HG03354 (cell line): ENCODE measurements at regions not wholly inside any gene's neighbourhood (a gene's known extent, or its start where the extent isn't known, plus 50 kb on each side); places are given as distances from the start of the nearest gene placed in this dataset.

Experiments used
- ATAC-seq: cut with Tn5 transposase; IDR thresholded peaks from one replicate; pipeline ENCODE4 v1.9.1; 2021; ENCODE audit warnings: mild to moderate bottlenecking; ENCODE audit not compliant: unreplicated experiment, poor library complexity, severe bottlenecking

DNA sequence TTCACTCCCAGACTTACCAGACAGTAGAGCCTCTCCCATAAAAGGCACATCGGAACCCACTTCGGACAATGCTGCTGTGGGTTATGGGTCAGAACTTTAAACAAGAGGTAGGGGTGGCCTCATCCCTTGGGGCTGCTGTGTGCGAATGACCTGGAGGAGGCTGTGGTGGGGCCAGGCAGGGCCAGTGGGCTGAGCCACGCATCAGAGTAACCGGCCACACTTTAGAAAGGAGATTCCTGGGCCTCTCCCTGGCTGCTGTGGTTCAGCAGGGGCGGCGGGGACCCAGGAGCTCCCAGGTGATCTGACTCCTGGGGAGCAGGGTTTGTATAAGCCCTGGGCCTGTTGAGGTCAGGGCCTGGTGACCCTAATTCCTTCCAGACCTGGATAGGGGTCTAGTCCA is 110.2 kb upstream of the C1orf174 start:
- ATAC-seq = no peak

DNA sequence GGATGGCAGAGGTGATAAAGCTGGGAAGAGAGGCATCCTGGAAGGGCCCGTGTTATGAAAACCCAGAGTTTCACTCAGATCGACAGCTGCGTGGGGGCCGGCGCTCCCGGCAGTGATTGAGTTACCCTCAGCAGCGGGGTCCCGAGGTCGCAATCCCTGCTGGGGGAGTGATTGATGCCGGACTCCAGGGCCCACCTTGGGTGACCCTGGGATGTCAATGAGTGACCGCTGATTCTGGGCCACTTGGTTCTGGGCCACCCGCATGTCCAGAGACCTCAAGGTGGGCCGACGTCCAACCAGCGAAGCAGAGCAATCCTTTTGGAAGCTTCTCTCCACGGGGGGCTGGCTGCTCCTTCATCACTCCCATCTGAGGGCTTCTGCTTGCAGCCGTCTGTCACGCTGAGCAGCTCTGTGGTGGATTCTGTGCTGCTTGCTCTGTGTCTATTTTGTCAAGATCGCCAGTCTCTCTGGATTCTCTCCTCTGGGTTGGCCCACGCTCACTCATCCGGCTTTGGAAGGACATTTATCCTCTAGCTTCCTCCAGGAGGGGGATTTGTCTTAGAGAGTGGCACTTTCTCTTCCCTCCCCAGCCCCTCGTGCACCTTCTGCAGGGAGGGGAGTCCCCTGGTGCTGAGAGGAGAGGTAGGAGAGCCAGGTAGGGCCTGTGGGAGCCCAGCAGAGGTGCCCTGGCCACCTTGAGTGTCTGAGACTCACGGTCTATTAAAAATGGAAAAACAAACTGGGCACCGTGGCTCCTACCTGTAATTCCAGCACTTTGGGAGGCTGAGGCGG is 110.9 kb upstream of the C1orf174 start:
- no peak for ATAC-seq

DNA sequence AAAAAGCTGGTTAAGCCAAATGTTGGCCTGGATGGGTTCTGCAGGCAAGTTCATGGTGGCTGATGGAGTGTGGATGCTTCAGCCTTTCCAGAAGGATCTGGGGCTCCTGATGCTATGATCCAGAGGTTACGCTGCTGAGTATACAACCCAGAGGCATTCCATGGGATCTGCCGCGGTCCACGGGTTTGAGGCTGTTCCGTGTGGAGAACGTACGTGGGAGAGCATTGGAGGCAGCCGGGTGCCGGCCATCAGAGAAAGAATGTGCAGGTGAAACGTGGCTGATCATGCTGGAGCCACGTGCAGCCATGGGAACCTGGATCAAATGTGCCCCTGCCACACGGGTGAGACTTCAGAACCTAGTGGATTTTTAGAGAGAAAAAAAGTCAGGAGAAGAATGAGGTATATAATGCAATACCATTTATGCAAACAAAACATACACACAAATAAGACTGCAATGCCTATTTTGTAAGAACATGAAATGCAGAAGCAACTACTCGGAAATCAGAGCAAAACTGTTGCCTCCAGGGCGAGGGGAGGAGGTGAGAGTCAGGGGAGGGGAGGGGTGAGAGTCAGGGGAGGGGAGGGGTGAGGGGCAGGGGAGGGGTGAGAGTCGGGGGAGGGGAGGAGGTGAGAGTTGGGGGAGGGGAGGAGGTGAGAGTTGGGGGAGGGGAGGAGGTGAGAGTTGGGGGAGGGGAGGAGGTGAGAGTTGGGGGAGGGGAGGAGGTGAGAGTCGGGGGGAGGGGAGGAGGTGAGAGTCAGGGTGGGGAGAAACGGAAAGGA is 116.5 kb upstream of the C1orf174 start:
- ATAC-seq = no peak

DNA sequence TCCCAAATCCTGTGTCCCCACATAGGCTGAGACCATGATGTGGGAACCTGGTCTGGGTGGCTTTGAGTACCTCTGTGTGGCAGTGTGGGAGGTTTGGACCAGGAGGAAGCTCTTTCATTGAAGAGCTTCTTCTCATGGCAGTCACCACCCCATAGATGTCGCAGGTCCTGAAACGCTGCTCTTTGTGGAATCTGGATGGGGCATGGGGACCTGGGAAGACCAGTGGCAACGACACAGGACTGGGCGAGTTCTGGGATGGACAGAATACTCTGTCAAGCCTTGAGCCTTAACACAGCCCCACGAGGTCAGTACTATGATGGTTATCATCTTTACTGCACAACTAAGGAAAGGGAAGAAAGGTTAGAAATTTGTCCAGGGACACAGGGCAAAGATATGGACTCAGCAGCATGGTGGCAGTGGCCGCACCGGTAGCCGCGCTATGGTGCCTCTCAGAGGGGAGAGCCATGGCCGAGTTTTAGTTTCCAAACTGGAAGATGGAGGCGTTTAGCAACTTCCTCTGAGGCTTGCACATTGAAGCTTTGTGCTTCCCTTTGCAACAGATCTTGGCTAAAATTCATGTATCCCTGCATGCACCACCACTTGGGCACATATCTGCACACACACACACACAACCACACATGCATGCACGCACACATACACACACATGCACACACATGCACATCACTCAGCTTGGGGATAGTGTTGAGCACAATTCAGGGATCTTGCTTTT is 117.7 kb upstream of the C1orf174 start:
- ATAC-seq = no peak

DNA sequence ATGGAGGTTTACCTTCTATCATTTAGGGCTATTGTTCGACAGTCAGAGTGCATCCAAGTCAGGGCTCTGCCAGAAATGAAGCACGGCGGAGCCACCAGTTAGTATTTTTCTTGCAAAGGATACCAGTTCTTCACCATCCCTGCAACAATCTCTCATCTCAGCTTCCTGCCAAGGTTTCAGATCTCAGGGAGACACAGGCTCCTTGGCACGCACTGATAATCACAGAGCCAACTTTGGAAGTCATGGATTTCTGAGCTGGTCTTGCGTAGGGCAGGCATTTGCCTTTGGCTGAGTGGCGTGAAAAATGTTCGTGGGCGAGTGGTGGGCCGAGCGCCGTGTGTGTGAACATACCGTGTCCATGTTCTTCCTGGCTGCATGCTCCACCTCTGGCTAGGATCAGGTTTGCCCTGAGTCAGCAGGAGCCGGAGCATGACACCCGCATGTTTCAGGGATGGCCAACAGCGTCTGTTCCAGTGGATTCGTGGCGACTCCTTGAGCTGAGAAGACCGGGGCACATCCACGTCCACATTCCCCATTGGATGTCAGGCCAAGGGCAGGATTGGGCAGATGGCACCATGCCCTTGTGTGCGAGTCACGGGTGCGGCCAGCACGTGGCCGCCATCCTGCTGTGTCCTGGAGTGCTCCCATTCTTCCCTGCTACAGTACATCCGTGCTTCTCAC is 118.5 kb upstream of the C1orf174 start:
- no peak for ATAC-seq

DNA sequence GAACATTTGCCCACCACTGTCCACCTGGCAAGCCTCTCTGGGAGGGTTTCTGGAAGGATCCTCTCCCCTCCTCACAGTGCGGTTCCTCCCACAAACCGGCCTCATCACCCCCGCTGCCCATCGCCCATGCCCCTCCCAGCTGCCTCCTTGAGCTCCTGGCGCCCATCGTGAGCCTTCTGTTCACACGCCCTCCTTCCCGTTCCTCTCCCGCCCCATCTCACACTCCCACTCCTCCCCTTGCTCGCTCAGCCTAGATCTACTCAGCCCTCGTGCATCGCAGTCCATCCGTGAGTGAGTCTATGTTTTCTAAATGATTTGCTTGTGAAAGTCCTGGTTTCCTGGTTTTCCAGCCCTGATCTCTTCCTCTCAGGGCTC is 119.1 kb upstream of the C1orf174 start:
- no peak for ATAC-seq

DNA sequence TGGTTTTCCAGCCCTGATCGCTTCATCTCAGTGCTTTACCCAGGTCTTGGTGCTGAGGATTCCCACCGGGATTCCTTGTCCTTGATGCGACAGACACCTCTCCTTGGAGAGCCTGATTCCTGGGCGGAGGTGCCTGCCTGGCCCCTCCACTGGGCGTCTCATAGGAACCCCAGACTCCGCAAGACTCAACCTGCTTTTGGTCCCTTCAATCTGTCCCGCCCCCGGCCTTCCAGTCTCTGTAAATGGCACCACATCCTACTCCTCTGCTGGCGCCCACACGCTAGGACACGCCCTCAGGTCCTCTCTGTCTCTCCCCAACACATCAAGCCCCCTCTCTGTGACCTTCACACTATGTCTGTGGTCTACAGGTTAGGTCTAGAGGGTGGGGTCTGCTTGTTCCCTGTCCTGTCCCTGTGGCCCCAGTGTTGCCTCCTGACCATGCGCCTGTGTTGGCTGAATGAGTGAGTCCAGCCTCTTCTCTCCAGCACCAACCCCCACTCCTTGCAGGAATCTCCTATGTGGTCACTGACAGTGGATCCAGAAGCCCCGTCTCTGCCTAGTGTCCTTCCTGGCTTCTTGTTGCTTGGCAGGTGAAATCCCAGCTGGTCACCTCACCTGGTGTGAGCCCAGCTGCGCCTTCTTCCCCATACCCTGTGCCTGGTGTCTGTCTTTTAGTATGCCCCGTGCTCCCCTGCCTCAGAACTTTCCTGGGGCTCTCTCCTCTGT is 119.7 kb upstream of the C1orf174 start:
- no peak for ATAC-seq

DNA sequence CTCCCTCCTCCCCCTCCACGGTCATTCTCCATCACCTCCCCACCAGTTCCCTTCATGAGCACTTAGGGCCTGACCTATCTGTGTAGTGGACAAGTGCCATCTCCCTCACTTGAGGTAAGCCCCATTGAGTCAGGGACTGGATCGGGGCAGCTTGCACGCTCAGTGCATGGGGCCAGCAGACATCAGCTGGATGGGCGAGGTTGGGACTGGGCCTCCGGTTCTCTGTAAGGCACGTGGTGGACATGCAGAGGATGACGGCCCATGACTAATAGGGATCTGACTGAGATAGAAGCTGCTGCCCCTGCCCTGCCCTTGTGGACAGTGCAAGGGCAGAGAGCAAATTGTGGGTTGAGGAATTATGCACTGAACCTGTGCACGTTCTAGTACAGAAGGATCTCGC is 120.4 kb upstream of the C1orf174 start:
- ATAC-seq = no peak

DNA sequence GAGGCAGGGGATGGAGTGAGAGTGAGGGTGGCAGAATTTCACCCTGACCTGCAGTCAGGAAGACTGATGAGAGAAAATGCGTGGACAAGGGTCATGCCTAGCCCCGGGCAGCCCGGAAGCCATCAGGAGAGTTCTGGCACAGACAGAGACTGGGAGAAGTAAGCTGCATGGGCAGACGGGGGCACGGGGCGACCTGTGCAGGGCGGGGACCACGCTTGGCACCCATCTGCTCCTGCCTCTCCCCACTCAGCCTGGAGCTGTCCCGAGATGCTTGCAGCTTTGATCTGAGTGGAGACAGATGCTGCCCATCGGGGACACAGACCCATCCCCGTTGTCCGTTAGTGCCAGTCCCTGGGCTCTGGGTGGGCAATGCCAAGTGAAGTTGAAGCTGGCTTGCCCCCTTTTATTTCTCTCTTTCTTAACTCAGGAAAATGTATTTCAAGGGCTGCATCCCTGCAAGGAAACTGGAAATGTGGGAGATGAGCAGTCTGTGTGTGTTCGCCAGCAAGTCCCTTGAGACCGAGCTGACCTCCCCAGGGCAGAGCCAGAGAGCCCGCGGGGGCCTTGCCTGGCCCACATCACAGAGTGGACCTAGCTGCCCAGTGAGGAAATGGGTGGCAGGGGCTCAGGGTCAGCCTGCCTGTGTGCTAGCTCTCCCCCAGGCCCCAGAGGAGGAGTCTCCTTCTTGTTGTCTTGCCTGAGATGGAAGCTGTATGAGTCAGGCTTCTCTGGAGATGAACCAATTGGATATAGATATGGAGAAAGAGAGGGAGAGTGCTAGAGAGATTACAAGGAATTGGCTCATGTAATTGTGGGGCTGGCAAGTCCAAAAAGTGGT is 121.3 kb upstream of the C1orf174 start:
- no peak for ATAC-seq

DNA sequence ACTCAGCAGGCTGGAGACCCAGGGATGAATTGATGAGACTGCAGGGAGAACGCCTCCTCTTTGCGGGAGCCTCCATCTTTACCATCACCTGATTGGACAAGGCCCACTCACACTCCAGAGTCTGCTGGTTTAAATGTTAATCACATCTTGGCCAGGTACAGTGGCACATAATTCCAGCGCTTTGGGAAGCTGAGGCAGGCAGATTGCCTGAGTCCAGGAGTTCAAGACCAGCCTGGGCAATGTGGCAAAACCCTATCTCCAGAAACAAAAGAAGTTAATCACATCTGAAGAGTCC is 121.8 kb upstream of the C1orf174 start:
- ATAC-seq = no peak

DNA sequence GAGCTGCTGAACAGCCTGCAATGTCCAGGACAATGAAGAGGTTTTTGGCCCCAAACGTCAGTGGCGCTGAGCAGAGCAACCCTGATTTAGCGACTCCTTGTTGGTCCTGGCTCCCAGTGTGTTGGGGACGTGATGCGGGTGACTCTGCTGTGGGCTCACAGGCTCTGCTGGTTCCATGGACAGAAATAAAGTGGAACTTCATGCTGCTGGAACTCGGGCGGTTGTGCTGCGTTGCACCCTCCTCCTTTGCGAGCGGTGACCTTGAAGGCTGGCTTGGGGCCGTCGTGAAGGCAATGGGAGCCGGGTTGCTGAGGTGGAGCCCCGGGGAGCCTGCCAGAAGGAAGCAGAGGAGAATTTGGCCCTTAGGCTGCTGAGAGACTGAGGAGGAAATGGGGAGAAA is 122.6 kb upstream of the C1orf174 start:
- ATAC-seq = no peak

DNA sequence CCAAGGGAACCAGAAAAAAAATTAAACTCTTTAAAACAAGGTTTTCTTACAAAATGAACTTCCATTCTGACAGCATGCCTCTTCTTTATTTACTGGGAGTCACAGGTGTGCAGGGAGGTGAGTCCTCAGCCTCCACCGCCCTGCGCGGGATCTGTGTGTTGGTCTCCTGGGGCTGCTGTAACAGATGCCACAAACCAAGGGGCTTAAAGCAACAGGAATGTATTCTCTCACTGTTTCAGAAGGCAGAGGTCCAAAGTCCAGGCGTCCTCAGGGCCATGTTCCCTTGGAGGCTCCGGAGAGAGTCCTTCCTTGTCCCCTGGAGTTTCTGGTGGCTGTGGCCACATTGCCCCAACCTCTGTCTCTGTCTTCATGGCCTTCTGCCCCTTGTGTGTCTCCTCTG is 123.6 kb upstream of the C1orf174 start:
- ATAC-seq = no peak

DNA sequence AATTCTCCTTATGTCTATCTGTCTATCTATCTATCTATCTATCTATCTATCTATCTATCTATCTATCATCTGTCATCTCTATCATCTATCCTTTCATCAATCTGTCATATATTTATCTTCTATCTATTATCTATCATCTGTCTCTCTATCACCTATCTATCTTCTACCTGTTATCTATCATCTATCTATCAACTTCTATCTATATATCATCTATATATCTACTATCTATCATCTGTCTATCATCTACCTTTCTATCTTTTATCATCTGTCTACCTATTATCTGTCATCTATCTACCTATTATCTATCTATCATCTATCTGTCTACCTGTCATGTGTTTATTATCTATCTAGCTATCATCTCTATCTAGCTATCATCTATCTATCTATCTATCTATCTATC is 124.7 kb upstream of the C1orf174 start:
- no peak for ATAC-seq

DNA sequence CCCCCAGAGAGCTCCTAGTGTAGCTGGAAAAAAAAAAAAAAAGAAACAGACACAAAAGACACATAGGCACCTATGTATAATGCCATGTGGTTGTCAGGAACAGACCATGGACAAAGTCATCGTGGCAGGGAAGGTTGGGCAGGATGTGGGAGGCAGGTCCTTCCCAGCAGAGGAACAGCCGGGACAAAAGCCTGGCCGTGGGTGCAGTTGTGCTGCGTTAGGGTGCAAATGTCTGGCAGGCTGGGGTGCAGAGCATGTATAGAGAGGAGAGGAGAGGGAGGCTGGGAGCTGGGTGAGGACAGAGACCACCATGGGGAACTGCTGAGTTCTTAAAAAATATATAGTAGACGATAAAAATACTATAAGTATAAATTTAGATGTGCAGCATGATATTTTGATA is 125.7 kb upstream of the C1orf174 start:
- ATAC-seq = no peak

DNA sequence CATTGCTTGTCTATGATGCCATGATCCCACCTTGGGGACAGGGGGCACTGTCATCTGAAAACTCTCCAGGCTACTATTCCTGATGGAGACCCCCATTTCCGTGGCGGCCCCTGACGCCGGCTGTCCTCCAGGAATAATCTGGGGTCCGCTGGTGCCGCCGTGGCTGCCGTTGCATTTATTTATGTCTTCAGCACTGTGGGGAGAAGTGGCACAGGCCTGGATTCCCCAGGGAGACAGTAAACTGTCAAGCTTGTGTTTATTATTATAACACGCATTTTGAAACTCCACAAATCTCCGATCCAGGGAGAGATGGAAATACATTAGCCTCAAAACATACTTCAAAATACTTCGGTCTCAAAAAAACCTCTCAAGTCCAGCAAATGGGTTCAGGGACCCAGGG is 126.9 kb upstream of the C1orf174 start:
- no peak for ATAC-seq

DNA sequence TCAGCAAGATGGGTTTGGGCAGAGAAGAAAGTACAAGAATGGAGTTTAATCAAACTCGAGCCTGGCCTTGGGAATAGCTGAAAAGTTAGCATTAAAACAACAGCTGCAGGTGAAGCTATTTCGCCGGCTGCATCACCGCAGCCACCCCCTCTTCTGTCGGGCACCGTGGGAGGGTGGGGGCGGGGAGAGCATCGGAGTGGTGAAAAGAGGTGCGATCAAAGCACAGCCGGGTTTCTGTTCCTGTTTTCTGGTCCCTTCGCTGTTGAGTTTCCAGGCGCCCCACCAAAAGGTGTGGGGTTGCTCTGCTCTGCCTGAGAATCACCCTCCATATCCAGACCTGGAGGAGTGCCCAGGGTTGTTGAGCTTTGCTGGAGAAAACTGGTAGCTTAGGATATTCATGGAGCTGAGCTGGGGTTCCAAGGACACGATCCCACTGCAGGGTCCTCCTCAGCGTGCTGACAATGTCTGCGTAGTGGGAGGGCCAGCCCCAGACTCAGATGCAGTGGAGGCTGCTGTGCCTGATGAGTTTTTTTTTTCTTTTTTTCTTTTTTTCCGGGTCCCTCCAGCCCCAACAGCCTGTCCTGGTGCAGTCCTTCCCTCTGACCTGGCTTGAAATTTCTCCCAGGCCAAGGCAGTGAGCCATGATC is 127.5 kb upstream of the C1orf174 start:
- peak; percentile 83 for ATAC-seq

DNA sequence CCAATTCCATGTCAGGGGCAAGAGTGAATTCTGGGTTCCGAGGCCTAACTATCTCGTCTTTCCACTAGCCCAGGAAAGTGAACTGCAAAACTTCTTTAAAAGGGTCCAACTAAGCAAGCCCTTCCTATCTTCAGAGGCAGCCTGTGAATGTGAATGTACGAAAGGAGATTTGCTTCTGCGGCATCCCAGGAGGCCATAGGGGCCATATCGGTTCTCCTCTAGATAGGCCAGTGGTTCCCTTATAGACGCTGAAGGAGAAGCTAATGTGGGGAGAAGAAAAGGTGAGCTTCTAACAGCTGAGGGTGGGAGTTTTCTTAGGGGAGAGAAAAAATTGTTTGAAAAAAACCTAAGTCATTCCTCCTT is 128.0 kb upstream of the C1orf174 start:
- ATAC-seq = no peak

DNA sequence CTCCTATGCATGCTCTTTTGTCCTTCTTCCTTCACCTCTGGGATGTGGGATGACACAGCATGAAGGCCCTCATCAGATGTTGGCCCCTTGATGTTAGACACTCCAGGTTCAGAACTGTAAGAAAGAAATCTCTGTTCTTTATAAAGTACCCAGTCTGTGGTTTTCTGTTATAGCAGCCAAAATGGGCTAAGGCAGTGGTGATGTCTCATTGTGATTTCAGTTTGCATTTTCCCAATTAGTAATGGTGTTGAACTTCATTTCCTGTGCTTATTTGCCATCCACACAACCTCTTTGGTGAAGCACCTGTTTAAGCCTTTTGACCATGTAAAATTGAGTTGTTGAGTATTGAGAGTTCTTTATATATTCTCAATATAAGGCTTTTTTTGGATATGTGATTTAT is 129.3 kb upstream of the C1orf174 start:
- no peak for ATAC-seq

DNA sequence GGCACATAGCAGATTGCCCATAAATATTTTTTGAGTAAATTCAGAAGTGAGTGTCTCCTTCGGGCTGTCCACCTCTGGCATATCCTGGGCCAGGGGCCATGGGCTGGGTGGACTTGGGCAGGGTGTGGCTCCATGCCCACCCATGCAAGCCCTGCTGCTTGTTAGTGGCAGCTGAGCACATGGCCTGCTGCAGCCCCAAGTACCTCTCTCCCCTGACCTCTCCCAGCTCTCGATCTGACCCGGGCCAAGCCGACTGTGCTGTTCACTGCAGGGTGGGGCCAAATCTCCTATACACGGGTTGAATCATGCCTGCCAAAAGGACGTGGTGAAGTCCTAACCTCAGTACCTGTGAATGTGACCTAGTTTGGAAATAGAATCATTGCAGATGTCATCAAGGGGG is 132.5 kb upstream of the C1orf174 start:
- no peak for ATAC-seq
